ENCODE measurements at regions not wholly inside any gene's neighbourhood (a gene's known extent, or its start where the extent isn't known, plus 50 kb on each side); places are given as distances from the start of the nearest gene placed in this dataset.

- 44 to 72% (median 66%) methylated on average over 1 of the region's 1 CpG for WGBS, 5 donors
- DNase-seq, result no peak
- H3K9me3 ChIP-seq, result no peaks in the 10 kb centered on the region
- intact Hi-C loops (cut with DNase I; ENCODE audit: low total_unique reads), result no loop called here
- no peak overlapping the region for H3K27ac ChIP-seq
- H3K27me3 ChIP-seq (replicated peaks in 1 of 7), result no peaks in the 10 kb centered on the region
- TF ChIP-seq POLR2AphosphoS5 (IDR thresholded peaks at IDR 0.05), result no peak
- TF ChIP-seq CTCF (IDR thresholded peaks at IDR 0.05 in 8 of 11, conservative IDR thresholded peaks at IDR 0.05 in 3 of 11), result no peak
- TF ChIP-seq POLR2A (IDR thresholded peaks at IDR 0.05), result no peak
- H3K4me3 ChIP-seq, result no peak overlapping the region
- H3K36me3 ChIP-seq, result no peaks in the 10 kb centered on the region
- no peaks in the 10 kb centered on the region for H3K4me1 ChIP-seq
Measured at GRCh38 chr5:167777746-167778145, 513.7 kb upstream of the WWC1 start.

GRCh38 chr5:167778228-167778627, 513.2 kb upstream of the WWC1 start:
- H3K4me3 ChIP-seq, result no peak overlapping the region
- intact Hi-C loops (cut with DNase I; ENCODE audit: low total_unique reads), result no loop called here
- no peaks in the 10 kb centered on the region for H3K36me3 ChIP-seq
- TF ChIP-seq CTCF (IDR thresholded peaks at IDR 0.05 in 8 of 11, conservative IDR thresholded peaks at IDR 0.05 in 3 of 11) (no peak), POLR2AphosphoS5 (IDR thresholded peaks at IDR 0.05) (no peak), POLR2A (IDR thresholded peaks at IDR 0.05) (no peak)
- H3K27me3 ChIP-seq (replicated peaks in 1 of 7), result no peaks in the 10 kb centered on the region
- no peak for DNase-seq
- H3K4me1 ChIP-seq, result no peaks in the 10 kb centered on the region
- no peaks in the 10 kb centered on the region for H3K9me3 ChIP-seq
- H3K27ac ChIP-seq, result no peak overlapping the region
- WGBS, 5 donors, result 66 to 87% (median 81%) methylated on average over 2 of the region's 2 CpGs

- intact Hi-C loops (cut with DNase I; ENCODE audit: low total_unique reads), result no loop called here
- no peak overlapping the region for H3K27ac ChIP-seq
- H3K36me3 ChIP-seq, result no peaks in the 10 kb centered on the region
- DNase-seq, result no peak
- no peaks in the 10 kb centered on the region for H3K9me3 ChIP-seq
- TF ChIP-seq POLR2AphosphoS5 (IDR thresholded peaks at IDR 0.05) (no peak), POLR2A (IDR thresholded peaks at IDR 0.05) (no peak), CTCF (IDR thresholded peaks at IDR 0.05 in 8 of 11, conservative IDR thresholded peaks at IDR 0.05 in 3 of 11) (no peak)
- WGBS, 5 donors, result 54 to 69% (median 63%) methylated on average over 3 of the region's 3 CpGs
- no peak overlapping the region for H3K4me3 ChIP-seq
- no peaks in the 10 kb centered on the region for H3K27me3 ChIP-seq (replicated peaks in 1 of 7)
- no peaks in the 10 kb centered on the region for H3K4me1 ChIP-seq
Measured at GRCh38 chr5:167779644-167780043, 511.8 kb upstream of the WWC1 start.

GRCh38 chr5:167780177-167780576, 511.3 kb upstream of the WWC1 start:
- Histone ChIP-seq H3K36me3 (no peaks in the 10 kb centered on the region), H3K9me3 (no peaks in the 10 kb centered on the region), H3K4me3 (no peak overlapping the region), H3K27me3 (replicated peaks in 1 of 7) (no peaks in the 10 kb centered on the region), H3K27ac (no peak overlapping the region), H3K4me1 (peaks cover 0 to 3% (median 0%) of the 10 kb centered on the region in 6 donors)
- WGBS, 5 donors, result 82 to 93% (median 89%) methylated on average over 6 of the region's 6 CpGs
- TF ChIP-seq POLR2A (IDR thresholded peaks at IDR 0.05), result no peak
- no peak for TF ChIP-seq POLR2AphosphoS5 (IDR thresholded peaks at IDR 0.05)
- no peak for TF ChIP-seq CTCF (IDR thresholded peaks at IDR 0.05 in 8 of 11, conservative IDR thresholded peaks at IDR 0.05 in 3 of 11)
- no peak for DNase-seq
- intact Hi-C loops (cut with DNase I; ENCODE audit: low total_unique reads), result no loop called here
